ENCODE measurements at regions not wholly inside any gene's neighbourhood (a gene's known extent, or its start where the extent isn't known, plus 50 kb on each side); places are given as distances from the start of the nearest gene placed in this dataset.
"Not testable (repeated sequence)": the region's sequence is repeated elsewhere in the genome, so short reads cannot be mapped to it uniquely, and the experiment has no call there.

DNA sequence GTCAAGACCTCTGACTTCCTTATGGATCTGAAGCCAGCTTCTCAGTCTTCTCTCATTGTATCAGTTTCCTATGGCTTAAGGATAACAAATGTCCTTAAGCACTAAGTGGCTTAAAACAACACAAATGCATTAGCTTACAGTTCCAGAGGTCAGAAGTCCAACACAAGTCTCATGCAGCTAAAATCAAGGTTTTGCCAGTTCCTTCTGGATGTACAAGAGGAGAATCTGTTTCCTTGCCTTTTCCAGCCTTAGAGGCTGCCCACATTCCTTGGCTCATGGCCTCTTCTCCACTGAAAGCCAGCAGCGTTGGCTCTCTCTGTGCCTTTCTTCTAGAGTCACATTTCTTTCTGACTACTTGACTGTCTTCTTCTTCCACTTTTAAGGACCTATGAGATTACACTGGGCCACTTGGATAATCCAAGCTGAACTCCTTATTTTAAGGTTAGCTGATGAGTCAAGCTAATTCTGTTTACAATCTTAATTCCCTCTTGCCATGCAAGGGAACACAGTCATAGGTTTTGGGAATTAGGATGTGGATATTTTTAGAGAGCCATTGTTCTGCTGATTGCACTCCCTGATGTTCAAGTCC lies 179.0 kb downstream of the BCAS1 start:
- Histone ChIP-seq H3K36me3 (ENCODE audit: control insufficient read depth, insufficient read depth, low read length) (no peaks in the 10 kb centered on the region), H3K27ac (ENCODE audit: low read depth, low read length) (no peak overlapping the region), H3K4me1 (ENCODE audit: control insufficient read depth, insufficient read depth, low read length) (peaks cover 7% of the 10 kb centered on the region), H3K9me3 (ENCODE audit: control insufficient read depth, insufficient read depth, low read length) (no peaks in the 10 kb centered on the region), H3K9ac (ENCODE audit: low read depth, low read length) (no peak overlapping the region), H3K27me3 (ENCODE audit: control insufficient read depth, insufficient read depth, low read length) (no peaks in the 10 kb centered on the region), H3K4me3 (ENCODE audit: low read depth, low read length) (no peak overlapping the region)

DNA sequence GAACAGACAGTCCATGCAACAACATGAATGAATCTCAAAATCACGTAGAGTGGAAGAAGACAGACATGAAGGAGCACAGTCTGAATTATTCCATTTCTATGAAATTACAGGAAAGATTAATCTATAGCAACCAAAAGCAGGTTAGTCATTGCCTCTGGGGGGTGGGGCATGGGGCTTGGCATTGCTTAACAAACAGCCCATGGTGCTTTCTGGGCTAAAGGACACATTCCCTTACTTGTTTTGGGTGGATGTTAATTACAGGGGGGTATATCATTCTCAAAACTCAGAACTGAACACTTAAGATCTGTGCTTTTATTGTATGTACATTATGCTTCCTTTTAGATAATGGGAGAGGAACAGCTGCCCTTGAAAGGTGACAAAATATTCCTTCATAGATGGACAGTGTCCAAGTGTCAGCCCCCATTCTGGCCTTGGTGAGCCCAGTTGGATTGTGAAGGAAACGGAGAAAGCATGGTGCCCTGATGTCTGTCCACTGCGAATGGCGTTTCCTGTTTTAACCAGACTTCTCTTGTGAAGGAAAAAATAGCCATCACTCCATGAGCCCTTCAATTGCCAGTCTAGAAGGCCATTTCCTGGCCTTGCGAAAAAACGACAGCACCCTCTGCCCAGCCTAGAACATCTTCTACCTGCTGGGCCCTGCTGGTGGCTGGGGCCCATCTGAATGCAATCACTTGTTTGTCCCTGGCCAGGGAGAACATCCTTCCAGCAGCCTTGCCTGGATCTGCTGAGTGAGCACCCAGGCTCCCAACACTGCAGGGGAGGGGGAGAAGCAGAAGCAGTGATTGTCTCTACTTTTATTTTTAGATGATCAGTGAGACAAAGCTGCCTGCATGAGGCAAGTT lies 179.7 kb downstream of the BCAS1 start:
- no peaks in the 10 kb centered on the region for H3K9me3 ChIP-seq (ENCODE audit: control insufficient read depth, insufficient read depth, low read length)
- H3K27me3 ChIP-seq (ENCODE audit: control insufficient read depth, insufficient read depth, low read length), result no peaks in the 10 kb centered on the region
- H3K4me3 ChIP-seq (ENCODE audit: low read depth, low read length), result no peak overlapping the region
- H3K36me3 ChIP-seq (ENCODE audit: control insufficient read depth, insufficient read depth, low read length), result no peaks in the 10 kb centered on the region
- H3K4me1 ChIP-seq (ENCODE audit: control insufficient read depth, insufficient read depth, low read length), result peaks cover 10% of the 10 kb centered on the region
- no peak overlapping the region for H3K9ac ChIP-seq (ENCODE audit: low read depth, low read length)
- H3K27ac ChIP-seq (ENCODE audit: low read depth, low read length), result no peak overlapping the region

DNA sequence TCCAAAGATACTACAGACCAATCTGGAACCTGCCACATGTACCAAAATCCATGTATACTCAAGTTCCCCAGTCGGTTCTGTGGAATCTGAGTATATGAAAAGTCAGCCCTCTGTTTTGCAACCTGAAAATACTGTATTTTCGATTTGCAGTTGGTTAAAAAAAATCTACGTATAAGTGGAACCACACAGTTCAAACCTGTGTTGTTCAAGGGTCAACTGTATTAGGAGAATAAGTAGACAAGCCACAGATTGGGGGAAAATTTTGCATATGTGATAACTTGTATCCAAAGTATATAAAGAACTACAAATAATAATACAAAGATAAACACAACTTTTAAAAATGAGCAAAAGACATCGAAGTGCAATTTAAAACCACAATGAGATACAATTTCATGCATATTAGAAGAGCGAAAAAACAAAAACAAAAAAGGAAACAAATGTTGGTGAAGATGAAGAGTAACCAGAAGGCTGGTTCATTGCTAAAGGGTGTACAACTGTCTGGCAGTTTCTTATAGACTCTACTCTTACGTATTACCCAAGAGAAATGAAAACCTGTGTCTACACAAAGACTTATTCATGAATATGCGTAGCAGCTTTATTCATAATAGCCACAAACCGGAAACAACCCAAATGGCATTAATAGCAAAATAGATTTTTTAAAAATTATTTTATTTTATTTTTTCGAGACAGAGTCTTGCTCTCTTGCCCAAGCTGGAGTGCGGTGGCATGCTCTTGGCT lies 180.8 kb downstream of the BCAS1 start:
- Histone ChIP-seq H3K4me3 (ENCODE audit: low read depth, low read length) (no peak overlapping the region), H3K36me3 (ENCODE audit: control insufficient read depth, insufficient read depth, low read length) (no peaks in the 10 kb centered on the region), H3K9ac (ENCODE audit: low read depth, low read length) (no peak overlapping the region), H3K4me1 (ENCODE audit: control insufficient read depth, insufficient read depth, low read length) (peaks cover 19% of the 10 kb centered on the region), H3K27me3 (ENCODE audit: control insufficient read depth, insufficient read depth, low read length) (no peaks in the 10 kb centered on the region), H3K9me3 (ENCODE audit: control insufficient read depth, insufficient read depth, low read length) (no peaks in the 10 kb centered on the region), H3K27ac (ENCODE audit: low read depth, low read length) (no peak overlapping the region)

- H3K27ac ChIP-seq (ENCODE audit: low read depth, low read length), result no peak overlapping the region
- H3K9ac ChIP-seq (ENCODE audit: low read depth, low read length), result no peak overlapping the region
- H3K36me3 ChIP-seq (ENCODE audit: control insufficient read depth, insufficient read depth, low read length), result no peaks in the 10 kb centered on the region
- no peak overlapping the region for H3K4me3 ChIP-seq (ENCODE audit: low read depth, low read length)
- peaks cover 25% of the 10 kb centered on the region for H3K4me1 ChIP-seq (ENCODE audit: control insufficient read depth, insufficient read depth, low read length)
- no peaks in the 10 kb centered on the region for H3K9me3 ChIP-seq (ENCODE audit: control insufficient read depth, insufficient read depth, low read length)
- H3K27me3 ChIP-seq (ENCODE audit: control insufficient read depth, insufficient read depth, low read length), result no peaks in the 10 kb centered on the region
Measured at GRCh38 chr20:53888951-53889350, 181.4 kb downstream of the BCAS1 start.

DNA sequence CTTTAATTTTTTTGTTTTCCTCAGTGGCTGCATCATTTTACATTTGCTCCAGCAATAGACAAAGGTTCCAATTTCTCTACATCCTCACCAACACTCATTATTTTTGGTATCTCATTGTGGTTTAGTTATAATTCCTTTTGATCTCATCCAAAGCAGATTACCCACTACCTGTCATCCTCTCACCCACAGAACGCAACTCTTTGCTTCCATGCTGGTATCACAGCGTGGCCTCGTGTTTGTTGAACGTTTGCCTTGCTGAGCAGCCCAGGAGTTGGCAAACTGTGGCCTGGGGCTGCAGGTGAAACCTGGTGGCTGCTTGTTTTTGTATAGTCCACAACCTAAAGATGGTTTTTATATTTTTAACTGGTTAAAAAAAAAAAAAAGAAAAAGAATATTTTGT lies 181.9 kb downstream of the BCAS1 start:
- Histone ChIP-seq H3K27me3 (ENCODE audit: control insufficient read depth, insufficient read depth, low read length) (no peaks in the 10 kb centered on the region), H3K4me1 (ENCODE audit: control insufficient read depth, insufficient read depth, low read length) (peaks cover 25% of the 10 kb centered on the region), H3K9ac (ENCODE audit: low read depth, low read length) (no peak overlapping the region), H3K36me3 (ENCODE audit: control insufficient read depth, insufficient read depth, low read length) (no peaks in the 10 kb centered on the region), H3K4me3 (ENCODE audit: low read depth, low read length) (no peak overlapping the region), H3K27ac (ENCODE audit: low read depth, low read length) (no peak overlapping the region), H3K9me3 (ENCODE audit: control insufficient read depth, insufficient read depth, low read length) (no peaks in the 10 kb centered on the region)

GRCh38 chr20:53887973-53888372 lies 182.4 kb downstream of the BCAS1 start:
- H3K27ac ChIP-seq (ENCODE audit: low read depth, low read length), result no peak overlapping the region
- H3K9me3 ChIP-seq (ENCODE audit: control insufficient read depth, insufficient read depth, low read length), result no peaks in the 10 kb centered on the region
- H3K4me1 ChIP-seq (ENCODE audit: control insufficient read depth, insufficient read depth, low read length), result peaks cover 21% of the 10 kb centered on the region
- no peak overlapping the region for H3K4me3 ChIP-seq (ENCODE audit: low read depth, low read length)
- no peaks in the 10 kb centered on the region for H3K36me3 ChIP-seq (ENCODE audit: control insufficient read depth, insufficient read depth, low read length)
- no peaks in the 10 kb centered on the region for H3K27me3 ChIP-seq (ENCODE audit: control insufficient read depth, insufficient read depth, low read length)
- no peak overlapping the region for H3K9ac ChIP-seq (ENCODE audit: low read depth, low read length)

DNA sequence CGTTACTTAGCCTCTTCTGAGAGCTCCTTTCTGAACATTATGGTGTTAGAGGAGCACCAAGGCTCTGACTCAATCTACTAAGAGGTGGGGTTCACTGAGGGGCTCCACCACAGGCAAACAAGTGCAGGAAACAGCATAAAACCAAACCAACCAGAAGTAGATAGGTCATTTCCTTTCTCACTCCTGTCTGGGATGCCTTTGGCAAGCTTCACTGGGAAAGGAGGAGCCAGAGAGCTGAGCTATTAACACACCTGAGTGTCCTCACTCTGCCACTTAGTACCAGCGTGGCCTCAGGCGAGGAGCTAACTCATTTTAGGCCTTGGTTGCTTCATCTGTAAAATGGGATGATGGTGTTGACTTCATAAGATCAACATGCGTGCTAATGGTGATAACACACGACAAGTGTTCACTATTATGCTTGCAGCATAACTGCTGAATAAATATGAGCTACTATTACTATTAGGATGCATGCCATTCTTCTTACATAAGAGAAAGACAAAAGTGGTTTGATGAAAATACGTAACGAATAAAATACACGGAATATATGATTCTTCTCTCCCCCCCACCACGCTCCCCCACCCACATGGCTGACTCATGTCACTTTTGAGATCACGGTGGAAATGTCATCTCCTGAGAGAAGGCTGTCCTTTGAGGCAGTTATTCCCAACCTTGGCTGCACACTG lies 185.4 kb downstream of the BCAS1 start:
- Histone ChIP-seq H3K27ac (ENCODE audit: low read depth, low read length) (no peak overlapping the region), H3K4me3 (ENCODE audit: low read depth, low read length) (no peak overlapping the region), H3K4me1 (ENCODE audit: control insufficient read depth, insufficient read depth, low read length) (peaks cover 18% of the 10 kb centered on the region), H3K36me3 (ENCODE audit: control insufficient read depth, insufficient read depth, low read length) (no peaks in the 10 kb centered on the region), H3K9me3 (ENCODE audit: control insufficient read depth, insufficient read depth, low read length) (no peaks in the 10 kb centered on the region), H3K9ac (ENCODE audit: low read depth, low read length) (no peak overlapping the region), H3K27me3 (ENCODE audit: control insufficient read depth, insufficient read depth, low read length) (no peaks in the 10 kb centered on the region)

- Histone ChIP-seq H3K9me3 (ENCODE audit: control insufficient read depth, insufficient read depth, low read length) (no peaks in the 10 kb centered on the region), H3K4me1 (ENCODE audit: control insufficient read depth, insufficient read depth, low read length) (peaks cover 18% of the 10 kb centered on the region), H3K36me3 (ENCODE audit: control insufficient read depth, insufficient read depth, low read length) (no peaks in the 10 kb centered on the region), H3K27ac (ENCODE audit: low read depth, low read length) (no peak overlapping the region), H3K4me3 (ENCODE audit: low read depth, low read length) (no peak overlapping the region), H3K27me3 (ENCODE audit: control insufficient read depth, insufficient read depth, low read length) (no peaks in the 10 kb centered on the region), H3K9ac (ENCODE audit: low read depth, low read length) (no peak overlapping the region)
Measured at GRCh38 chr20:53883098-53883911, 187.1 kb downstream of the BCAS1 start.

GRCh38 chr20:53882438-53882986 lies 187.9 kb downstream of the BCAS1 start:
- not testable (repeated sequence) for H3K36me3 ChIP-seq (ENCODE audit: control insufficient read depth, insufficient read depth, low read length); H3K27me3 ChIP-seq (ENCODE audit: control insufficient read depth, insufficient read depth, low read length); H3K27ac ChIP-seq (ENCODE audit: low read depth, low read length); H3K9me3 ChIP-seq (ENCODE audit: control insufficient read depth, insufficient read depth, low read length); H3K4me3 ChIP-seq (ENCODE audit: low read depth, low read length); H3K9ac ChIP-seq (ENCODE audit: low read depth, low read length)
- peaks cover 18% of the 10 kb centered on the region for H3K4me1 ChIP-seq (ENCODE audit: control insufficient read depth, insufficient read depth, low read length)

- Histone ChIP-seq H3K27me3 (ENCODE audit: control insufficient read depth, insufficient read depth, low read length) (no peaks in the 10 kb centered on the region), H3K4me3 (ENCODE audit: low read depth, low read length) (no peak overlapping the region), H3K36me3 (ENCODE audit: control insufficient read depth, insufficient read depth, low read length) (no peaks in the 10 kb centered on the region), H3K9me3 (ENCODE audit: control insufficient read depth, insufficient read depth, low read length) (no peaks in the 10 kb centered on the region), H3K27ac (ENCODE audit: low read depth, low read length) (no peak overlapping the region), H3K4me1 (ENCODE audit: control insufficient read depth, insufficient read depth, low read length) (peaks cover 18% of the 10 kb centered on the region), H3K9ac (ENCODE audit: low read depth, low read length) (no peak overlapping the region)
Measured at GRCh38 chr20:53881362-53881761, 189.0 kb downstream of the BCAS1 start.
